Heart left ventricle (tissue), 16 donors: ENCODE measurements at regions not wholly inside any gene's neighbourhood (a gene's known extent, or its start where the extent isn't known, plus 50 kb on each side); places are given as distances from the start of the nearest gene placed in this dataset.

Experiments used
- ATAC-seq, 4 donors: fragments of 200-7000 bp; cut with Tn5 transposase; one replicate each; pipeline ENCODE4 v1.9.1; 2020 to 2022; ENCODE audit warnings: moderate library complexity in 4 of 4, mild to moderate bottlenecking in 3 of 4, moderate number of reproducible peaks in 1 of 4
- DNase-seq, 5 donors: peaks; one replicate each; pipeline ENCODE4 v3.0.0-alpha.2; 2020
- H3K27ac ChIP-seq, 12 donors: fragments of 200-600 bp; sonication (generic) in 4 of 12; one replicate each; pipeline versions ENCODE4 v1.5.0 to v1.8.0; 2016 to 2022; ENCODE audit warnings: mild to moderate bottlenecking in 2 of 12
- H3K27me3 ChIP-seq, 9 donors: fragments of 200-600 bp; sonication (generic) in 2 of 9; one replicate each; pipeline versions ENCODE4 v1.5.1 to v1.8.0; 2016 to 2022; ENCODE audit warnings: mild to moderate bottlenecking in 3 of 9
- H3K36me3 ChIP-seq, 9 donors: fragments of 200-600 bp; sonication (generic) in 2 of 9; one replicate each; pipeline versions ENCODE4 v1.5.0 to v1.8.0; 2018 to 2022; ENCODE audit warnings: mild to moderate bottlenecking in 2 of 9
- H3K4me1 ChIP-seq, 12 donors: fragments of 200-600 bp; sonication (generic) in 4 of 12; one replicate each; pipeline versions ENCODE4 v1.5.0 to v1.8.0; 2016 to 2022; ENCODE audit warnings: mild to moderate bottlenecking in 3 of 12
- H3K4me3 ChIP-seq, 12 donors: fragments of 200-600 bp; sonication (generic) in 4 of 12; one replicate each; pipeline versions ENCODE4 v1.5.0 to v1.8.0; 2017 to 2022; ENCODE audit warnings: mild to moderate bottlenecking in 9 of 12, moderate library complexity in 4 of 12
- H3K9me3 ChIP-seq, 12 donors: fragments of 200-600 bp; sonication (generic) in 4 of 12; one replicate each; pipeline versions ENCODE4 v1.5.0 to v1.8.0; 2016 to 2022; ENCODE audit warnings: mild to moderate bottlenecking in 1 of 12
- POLR2A ChIP-seq, 2 donors: fragments of 450-650 bp; IDR thresholded peaks; one replicate each; pipeline ENCODE4 v1.6.1; 2017; ENCODE audit warnings: antibody characterized with exemption in 2 of 2, mild to moderate bottlenecking in 2 of 2, moderate library complexity in 2 of 2
- WGBS, 4 donors: extraction: QIAGEN DNeasy Blood & Tissue Kit in 2 of 4; methylation state at CpG; one replicate each; pipeline versions ENCODE4 v1.1.5 to v1.1.7; 2013 to 2018; 5-methylcytosine and 5-hydroxymethylcytosine counted together
- intact Hi-C, 10 donors: fragments of 100-400 bp; cut with DNase I; formaldehyde crosslinking; loops; one replicate each; pipeline versions ENCODE4 v1.11.1 to v1.14.2; 2022
- TF ChIP-seq, protein P1 (sequence below), 12 donors: fragments of 200-600 bp; sonication (generic) in 4 of 12; IDR thresholded peaks; one replicate each; pipeline versions ENCODE4 v1.5.0 to v1.8.0; 2018 to 2022; ENCODE audit warnings: antibody characterized with exemption in 12 of 12, mild to moderate bottlenecking in 5 of 12
- donor health status: ischemic (EF 13 %, LVEDD 7.1; RV severe dilation, severe dysfunction).
- donor health status: healthy with polysubstance abuse.
- donor health status: DM: no; HTN: yes; CAD: no.
- donor health status: DM: no; HTN: no; CAD: no.
- donor health status: ischemic (EF 25% LVEDD 6.9; RV normal size, moderate dysfunction).
- donor health status: ischemic (EF 25% LVEDD 5.7; RV mildly dilated, moderate dysfunction).
- donor health status: healthy.
- donor health status: DM: yes; HTN: yes; CAD: no.
- donor health status: ischemic (EF 35%, LVEDD 5.7; RV mildly dilated, moderate dysfunction).
- donor health status: nonischemic (EF 11% LVEDD 7.7; RV severe dilation, severe dysfunction).
- donor health status: DM: yes; HTN: yes; CAD: no.
- donor health status: PGD.
- donor health status: ischemic (EF 29% LVEDD 5.4; RV normal size, mild dysfunction).
- donor health status: nonischemic (EF 23%, LVEDD 6.1; RV moderate dilation, normal function).

DNA sequence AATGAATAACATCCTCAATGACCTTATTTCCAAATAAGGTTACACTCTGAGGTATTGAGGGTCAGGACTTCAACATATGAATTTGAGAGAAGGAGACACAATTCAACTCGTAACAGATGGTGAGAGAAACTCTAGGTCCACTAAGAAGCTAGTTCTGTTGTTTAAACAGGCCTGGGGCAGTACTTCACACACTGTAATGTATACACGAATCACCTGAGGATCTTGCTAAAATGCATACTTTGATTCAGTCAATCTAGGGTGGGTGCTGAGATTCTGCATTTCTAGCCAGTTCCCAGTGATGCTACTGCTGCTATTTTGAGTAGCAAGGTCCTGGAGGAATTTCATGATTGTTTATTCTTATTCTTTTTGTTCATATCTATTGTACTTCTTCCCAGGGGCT lies 186.8 kb downstream of the SATB1 start:
- H3K27ac ChIP-seq, result no peak overlapping the region
- 62 to 79% (median 72%) methylated on average over 2 of the region's 2 CpGs for WGBS, 4 donors
- no peaks in the 10 kb centered on the region for H3K27me3 ChIP-seq
- ATAC-seq (no peak), DNase-seq (no peak)
- peaks cover 0 to 13% (median 2%) of the 10 kb centered on the region in 12 donors for H3K4me1 ChIP-seq
- TF ChIP-seq, protein P1, sequence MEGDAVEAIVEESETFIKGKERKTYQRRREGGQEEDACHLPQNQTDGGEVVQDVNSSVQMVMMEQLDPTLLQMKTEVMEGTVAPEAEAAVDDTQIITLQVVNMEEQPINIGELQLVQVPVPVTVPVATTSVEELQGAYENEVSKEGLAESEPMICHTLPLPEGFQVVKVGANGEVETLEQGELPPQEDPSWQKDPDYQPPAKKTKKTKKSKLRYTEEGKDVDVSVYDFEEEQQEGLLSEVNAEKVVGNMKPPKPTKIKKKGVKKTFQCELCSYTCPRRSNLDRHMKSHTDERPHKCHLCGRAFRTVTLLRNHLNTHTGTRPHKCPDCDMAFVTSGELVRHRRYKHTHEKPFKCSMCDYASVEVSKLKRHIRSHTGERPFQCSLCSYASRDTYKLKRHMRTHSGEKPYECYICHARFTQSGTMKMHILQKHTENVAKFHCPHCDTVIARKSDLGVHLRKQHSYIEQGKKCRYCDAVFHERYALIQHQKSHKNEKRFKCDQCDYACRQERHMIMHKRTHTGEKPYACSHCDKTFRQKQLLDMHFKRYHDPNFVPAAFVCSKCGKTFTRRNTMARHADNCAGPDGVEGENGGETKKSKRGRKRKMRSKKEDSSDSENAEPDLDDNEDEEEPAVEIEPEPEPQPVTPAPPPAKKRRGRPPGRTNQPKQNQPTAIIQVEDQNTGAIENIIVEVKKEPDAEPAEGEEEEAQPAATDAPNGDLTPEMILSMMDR (IDR thresholded peaks at IDR 0.05), result no peak
- no peak for TF ChIP-seq POLR2A (IDR thresholded peaks at IDR 0.05)
- H3K9me3 ChIP-seq, result no peaks in the 10 kb centered on the region
- no peak overlapping the region for H3K4me3 ChIP-seq
- no peaks in the 10 kb centered on the region for H3K36me3 ChIP-seq
- intact Hi-C loops, result no loop called here

DNA sequence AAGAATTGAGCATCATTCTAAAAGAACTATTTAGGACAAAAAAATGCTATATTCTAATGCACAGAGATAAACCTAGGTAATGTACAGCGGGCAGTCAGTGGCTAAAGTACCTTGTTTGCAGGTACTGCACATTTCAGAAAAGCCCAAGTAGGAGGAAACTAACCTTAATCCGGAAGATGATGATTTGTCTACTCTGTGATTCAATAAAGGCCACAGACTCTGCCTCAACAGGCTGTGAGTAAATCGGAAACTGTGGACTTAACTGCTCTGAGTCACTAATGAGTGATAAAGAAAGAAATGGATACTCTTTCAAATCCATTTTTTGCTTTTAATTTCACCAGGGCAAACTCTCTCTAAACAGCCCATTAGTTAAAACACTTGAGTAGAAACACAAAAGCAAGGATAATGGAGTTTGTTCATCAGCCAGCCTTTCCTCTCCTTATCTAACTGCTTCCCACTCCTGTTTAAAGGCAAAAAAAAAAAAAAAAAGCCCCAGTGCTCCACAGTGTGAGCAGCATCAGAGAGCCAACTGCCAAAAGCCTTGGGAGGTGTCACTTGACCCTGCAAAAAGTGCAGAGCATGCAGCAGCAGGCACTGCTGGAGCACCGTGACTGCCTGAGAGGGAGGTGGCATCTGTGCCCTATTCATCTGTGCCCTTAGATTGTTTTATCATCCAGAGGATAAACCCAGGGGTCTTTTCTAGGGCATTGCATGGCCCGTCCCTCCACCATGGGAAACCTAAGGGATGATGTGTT lies 187.7 kb downstream of the SATB1 start:
- intact Hi-C loops, result no loop called here
- peaks cover 0 to 13% (median 2%) of the 10 kb centered on the region in 12 donors for H3K4me1 ChIP-seq
- H3K27me3 ChIP-seq, result no peaks in the 10 kb centered on the region
- H3K9me3 ChIP-seq, result no peaks in the 10 kb centered on the region
- no peaks in the 10 kb centered on the region for H3K36me3 ChIP-seq
- H3K4me3 ChIP-seq, result no peak overlapping the region
- H3K27ac ChIP-seq, result no peak overlapping the region
- no peak for TF ChIP-seq POLR2A (IDR thresholded peaks at IDR 0.05)
- TF ChIP-seq, protein P1 (IDR thresholded peaks at IDR 0.05), result no peak
- WGBS, 4 donors, result 54 to 63% (median 59%) methylated on average over 5 of the region's 5 CpGs
- DNase-seq (peak in 1 of 5 donors; percentile 29), ATAC-seq (peak in 1 of 4 donors; percentile 45)

DNA sequence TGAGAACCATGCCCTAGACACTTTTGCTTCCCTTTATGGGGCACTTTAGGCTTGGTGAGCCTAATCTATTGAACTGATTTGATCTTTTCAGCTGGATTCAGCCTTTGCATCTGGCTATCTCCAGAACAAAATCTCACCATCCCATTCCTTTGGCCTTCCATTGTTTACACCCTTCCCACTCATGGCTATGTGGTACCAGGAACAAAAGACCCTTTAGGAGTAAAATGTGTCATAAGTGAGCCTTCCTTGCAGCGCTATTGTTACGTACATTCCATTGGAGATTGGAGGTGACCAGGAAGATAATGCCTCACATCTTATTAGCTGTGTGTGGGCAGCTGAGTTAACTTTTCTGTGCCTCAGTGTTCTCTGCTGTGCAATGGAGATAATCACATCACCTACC lies 188.4 kb downstream of the SATB1 start:
- H3K27ac ChIP-seq, result no peak overlapping the region
- H3K4me1 ChIP-seq, result peaks cover 0 to 13% (median 2%) of the 10 kb centered on the region in 12 donors
- ATAC-seq, result no peak

DNA sequence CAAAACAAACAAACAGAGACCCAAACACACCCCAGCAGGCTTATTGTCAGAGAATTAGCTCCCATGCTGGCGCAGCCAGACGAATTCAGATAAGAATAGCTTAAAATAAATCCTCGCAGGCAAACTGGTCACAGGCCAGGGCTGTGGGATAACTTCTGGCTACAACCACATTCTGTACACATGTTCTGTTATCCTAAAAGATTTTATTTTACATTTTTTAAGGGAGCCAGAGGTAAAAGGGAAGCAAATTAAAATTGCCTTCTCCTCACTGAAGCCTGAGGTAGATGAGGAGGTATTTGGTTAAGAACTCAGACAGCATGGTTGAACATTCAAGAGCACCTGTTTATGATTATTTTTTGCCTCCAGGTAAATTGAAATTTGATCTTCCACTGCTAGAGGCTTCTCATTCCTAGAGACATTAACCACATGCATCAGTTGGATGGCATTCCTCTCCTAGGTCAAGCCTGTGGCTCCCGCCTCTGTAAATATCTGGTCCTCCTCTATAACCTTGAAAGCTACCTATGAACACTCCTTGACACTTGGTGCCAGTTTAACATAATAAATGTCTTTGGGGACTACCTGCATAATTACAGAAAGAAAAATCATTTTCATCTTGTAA lies 190.3 kb downstream of the SATB1 start:
- Histone ChIP-seq H3K27me3 (no peaks in the 10 kb centered on the region), H3K4me1 (peaks cover 0 to 13% (median 2%) of the 10 kb centered on the region in 12 donors), H3K36me3 (no peaks in the 10 kb centered on the region), H3K27ac (peak overlapping the region in 9 of 12 donors; percentile 3 to 74 (median 43)), H3K4me3 (peak overlapping the region in 6 of 12 donors; percentile 19 to 29 (median 25)), H3K9me3 (no peaks in the 10 kb centered on the region)
- 19 to 33% (median 23%) methylated on average over 4 of the region's 4 CpGs for WGBS, 4 donors
- peak in 4 of 5 donors; percentile 19 to 54 (median 32) for DNase-seq
- intact Hi-C loops, result no loop called here
- TF ChIP-seq, protein P1 (IDR thresholded peaks at IDR 0.05), result no peak
- no peak for TF ChIP-seq POLR2A (IDR thresholded peaks at IDR 0.05)
- peak; percentile 80 to 91 (median 84) for ATAC-seq

More for the DNA sequence above, 188.4 kb downstream of the SATB1 start:
- no peak for TF ChIP-seq POLR2A (IDR thresholded peaks at IDR 0.05)
- TF ChIP-seq, protein P1 (IDR thresholded peaks at IDR 0.05), result no peak
- H3K4me3 ChIP-seq, result no peak overlapping the region
- H3K36me3 ChIP-seq, result no peaks in the 10 kb centered on the region
- intact Hi-C loops, result no loop called here
- no peak for DNase-seq
- H3K27me3 ChIP-seq, result no peaks in the 10 kb centered on the region
- H3K9me3 ChIP-seq, result no peaks in the 10 kb centered on the region
- WGBS, 4 donors, result 87 to 98% (median 92%) methylated on average over 2 of the region's 2 CpGs
